NOMO-1 treated with DMSO at 0.1 percent for 48 hours (cell line): ENCODE measurements at regions not wholly inside any gene's neighbourhood (a gene's known extent, or its start where the extent isn't known, plus 50 kb on each side); places are given as distances from the start of the nearest gene placed in this dataset.

ENCODE experiments used
- DNase-seq: peaks from one replicate; lab custom pipeline; 2025; ENCODE audit not compliant: unreplicated experiment; lab: John Stamatoyannopoulos, UW

DNA sequence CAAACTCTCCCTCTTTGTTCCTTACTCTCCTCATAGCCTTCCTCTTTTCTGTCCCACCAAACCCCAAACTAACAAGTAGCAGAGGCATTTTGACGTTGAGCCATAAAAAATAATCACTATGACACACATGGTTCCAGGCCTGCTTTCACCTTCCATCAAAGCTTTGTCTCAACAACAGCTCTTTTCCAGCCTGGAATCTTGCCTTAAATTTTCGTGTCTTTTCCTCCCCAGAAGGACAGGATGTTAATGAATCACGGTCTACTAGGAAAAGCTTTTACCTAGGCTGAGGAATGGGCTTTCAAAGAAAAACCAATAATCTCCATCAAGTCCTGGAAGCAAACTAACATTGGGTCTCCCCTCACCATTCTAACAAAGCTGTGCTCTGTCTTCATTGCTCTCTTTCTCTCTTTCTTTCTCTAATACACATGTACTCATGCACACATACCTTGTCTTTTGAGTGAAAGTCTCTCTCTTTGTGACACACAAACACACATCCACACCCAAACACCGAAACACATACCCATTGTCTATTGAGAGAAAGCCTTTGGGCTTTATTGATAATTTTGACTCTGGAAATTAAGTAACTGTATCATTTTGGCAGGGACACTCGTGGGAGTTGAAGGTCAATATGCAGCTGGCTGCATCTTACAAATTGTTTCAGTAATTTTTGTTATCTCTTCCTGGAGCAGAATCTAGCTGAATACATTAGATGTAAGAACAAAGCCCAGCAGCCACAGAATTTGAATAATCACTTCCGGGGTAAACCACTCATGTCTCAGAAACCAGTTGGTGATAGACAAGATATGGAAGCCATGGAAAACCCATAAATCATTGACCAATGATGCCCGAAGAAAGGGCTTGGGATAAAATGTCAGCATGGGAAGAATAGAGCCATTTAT lies 107.4 kb upstream of the SLC4A7 start:
- DNase-seq = peak; percentile 61

DNA sequence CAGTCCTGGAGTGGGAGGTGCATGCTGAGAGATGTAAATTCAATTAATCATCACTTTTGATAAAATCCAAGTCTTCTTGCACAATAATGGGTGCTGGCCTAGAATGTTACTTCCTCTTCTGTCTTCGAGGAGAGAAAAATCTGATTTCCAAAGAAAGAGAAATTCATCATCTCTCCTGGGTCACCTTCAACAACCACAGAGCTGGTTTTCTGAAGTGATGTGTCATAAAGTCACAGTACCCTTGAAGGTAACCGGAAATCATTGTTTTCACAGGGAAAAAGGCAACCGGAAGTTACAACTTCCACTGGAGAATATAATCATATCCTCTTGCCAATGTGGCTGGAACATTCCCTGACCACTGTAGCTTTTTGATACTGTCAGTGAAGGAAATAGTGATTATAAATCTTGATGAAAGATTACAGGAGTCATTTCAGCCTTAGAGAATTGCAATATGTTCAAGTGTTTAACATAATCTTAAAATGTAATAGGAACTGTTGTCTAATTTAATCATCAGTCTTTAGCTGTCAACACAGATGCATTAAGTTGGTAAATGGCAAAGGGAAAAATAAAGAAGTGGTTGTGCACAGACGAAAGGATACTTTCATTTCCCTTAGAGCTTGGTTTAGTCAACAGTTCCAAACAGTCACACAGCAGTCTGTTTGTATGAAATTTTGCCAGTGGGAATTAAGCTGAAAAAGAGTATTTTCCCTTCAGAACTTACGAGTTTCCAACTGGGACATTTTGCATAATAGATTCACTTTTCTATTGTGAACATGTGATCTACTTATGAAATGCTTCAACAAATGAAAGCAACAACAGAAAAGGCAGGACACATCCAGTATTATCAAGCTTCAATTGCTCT lies 106.5 kb upstream of the SLC4A7 start:
- peak; percentile 90 for DNase-seq

DNA sequence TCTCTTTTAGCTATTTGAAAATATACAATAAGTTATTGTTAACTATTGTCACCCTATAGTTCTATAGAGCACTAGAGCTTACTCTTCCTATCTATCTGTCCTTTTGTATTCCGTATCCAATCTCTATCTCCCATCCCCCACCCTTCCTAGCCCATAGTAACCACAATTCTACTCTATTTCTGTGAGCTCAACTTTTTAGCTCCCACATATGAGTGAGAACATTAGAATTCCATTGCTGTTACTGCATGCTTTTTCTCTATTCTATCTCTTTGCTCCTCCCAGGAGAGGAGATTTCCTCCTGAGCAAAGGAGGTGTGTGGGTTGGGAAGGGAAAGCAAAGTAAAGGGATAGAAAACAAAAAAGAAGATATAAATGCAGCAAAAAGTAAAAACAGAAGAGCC lies 105.6 kb upstream of the SLC4A7 start:
- no peak for DNase-seq

DNA sequence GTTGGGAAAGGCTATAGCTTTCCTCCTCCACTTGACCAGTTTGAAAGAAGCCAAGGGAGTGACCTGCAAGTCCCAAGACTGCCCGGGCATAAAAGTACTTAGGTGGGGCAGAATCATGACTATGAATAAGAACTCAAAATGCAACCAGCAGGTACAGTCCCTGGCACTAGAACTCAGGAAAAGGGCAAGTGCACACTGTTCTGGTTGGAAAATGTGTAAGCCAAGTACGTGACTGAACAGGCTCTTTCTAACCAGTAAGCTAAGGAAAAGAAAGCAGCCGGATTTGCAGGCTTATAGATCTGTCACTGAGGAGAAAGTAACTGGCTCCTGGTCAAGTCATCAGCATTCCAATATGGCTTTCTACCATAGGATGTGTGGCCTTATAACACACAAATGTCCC lies 101.2 kb upstream of the SLC4A7 start:
- no peak for DNase-seq

DNA sequence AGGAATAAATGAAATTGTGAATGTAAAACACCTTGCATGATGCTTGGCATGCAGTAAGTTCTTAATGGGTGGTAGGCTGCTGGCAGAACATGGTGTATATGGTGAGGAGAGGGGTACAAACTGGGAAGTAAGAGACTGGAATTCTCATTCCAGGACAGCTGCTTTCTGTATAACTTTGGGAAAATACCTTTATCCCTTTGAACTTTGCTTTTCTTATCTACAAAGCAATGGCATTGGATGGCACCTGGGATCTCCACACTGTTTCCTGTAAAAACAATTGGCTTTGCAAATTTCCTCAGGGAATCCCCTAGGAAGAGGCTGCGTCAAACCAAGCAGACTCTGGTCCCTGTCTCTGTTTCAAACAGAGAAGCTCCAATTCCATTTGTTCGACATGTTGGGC lies 100.7 kb upstream of the SLC4A7 start:
- DNase-seq = no peak

DNA sequence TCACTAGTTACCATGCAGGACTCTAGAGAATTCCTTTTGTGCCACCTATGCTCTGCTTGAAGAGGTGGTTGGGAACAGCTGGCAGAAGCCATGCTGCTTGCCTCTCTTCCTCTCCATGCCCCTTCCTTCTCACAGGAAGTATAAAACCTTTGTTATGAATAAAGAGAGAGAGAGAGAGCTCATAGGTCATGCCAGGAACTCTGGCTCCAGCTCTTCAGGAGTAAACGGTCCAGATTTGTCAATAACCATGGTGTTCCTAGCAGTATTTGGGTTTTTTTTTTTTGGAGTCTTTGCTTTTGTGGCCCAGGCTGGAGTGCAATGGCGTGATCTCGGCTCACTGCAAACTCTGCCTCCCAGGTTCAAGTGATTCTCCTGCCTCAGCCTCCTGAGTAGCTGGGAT lies 97.7 kb upstream of the SLC4A7 start:
- DNase-seq = no peak

DNA sequence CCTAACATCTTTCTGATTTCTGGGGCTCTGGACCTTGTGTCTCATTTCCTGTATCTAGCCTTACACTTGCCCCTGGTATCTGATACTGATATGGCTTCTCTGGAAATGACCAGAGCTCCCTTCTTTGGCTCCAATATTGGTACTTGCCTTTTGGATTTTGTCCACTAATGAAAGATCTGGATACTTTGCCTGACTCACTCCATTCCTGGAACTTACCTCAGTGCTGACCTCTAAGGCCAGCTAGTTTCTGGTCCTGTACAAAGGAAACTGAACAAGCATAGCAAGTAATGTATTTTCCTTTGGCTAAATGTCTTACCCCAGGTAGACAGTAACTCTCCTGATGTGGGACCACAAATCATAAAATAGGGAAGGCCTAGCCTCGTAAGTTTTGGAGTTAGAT lies 93.8 kb upstream of the SLC4A7 start:
- no peak for DNase-seq

DNA sequence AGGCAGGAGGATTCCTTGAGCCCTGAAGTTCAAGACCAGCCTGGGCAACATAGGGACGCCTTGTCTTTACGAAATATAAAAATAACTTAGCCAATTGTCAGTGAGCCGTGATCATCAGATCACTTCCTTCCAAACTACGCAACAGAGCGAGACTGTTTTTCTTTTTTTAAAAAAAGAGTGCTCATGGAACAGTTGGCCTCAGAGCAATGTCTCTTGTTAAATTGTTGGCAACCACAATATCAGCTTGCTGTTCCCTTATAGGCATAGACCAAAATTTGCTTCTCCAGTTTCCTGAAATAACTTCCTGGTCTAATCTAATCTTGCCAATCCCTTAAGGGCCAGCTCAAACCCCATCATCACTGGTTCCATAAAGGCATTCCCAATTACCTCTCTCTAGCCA lies 93.3 kb upstream of the SLC4A7 start:
- DNase-seq = no peak

DNA sequence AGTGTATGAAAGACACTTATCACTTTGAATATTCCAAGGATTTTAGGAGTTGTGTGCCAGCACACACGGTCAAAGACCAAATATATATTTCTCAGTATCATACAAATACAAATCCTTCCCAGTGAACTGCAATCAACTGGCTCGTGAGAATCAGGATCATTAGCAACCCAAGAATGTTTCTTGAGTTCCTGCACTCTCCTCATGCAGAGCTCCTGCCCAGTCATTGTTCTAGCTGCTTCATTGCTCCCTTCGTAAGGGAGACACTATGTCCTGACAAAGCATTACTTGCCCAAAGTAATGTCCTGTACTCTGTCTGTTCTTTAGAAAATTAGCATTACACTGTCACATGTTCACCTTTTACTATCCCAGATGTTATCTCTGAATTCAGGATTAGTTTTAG lies 92.0 kb upstream of the SLC4A7 start:
- DNase-seq = no peak

DNA sequence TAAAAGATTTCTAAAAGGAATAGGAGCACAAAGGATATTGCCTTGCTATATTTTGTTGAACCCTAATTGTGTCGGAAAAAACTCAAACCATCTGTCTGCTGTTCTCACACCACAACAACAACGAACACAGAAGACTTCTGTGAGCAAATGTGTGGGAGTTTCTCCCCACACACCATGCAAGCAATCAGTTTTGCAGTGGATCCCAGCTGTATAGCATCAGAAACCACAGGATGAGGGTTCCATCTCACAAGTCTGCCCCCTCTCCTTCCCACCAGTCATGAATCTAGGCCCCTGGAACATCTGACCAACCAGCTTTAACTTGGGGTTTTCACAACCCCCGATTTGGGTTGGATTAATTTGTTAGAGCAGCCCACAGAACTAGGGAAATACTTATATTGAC lies 91.3 kb upstream of the SLC4A7 start:
- DNase-seq = no peak

DNA sequence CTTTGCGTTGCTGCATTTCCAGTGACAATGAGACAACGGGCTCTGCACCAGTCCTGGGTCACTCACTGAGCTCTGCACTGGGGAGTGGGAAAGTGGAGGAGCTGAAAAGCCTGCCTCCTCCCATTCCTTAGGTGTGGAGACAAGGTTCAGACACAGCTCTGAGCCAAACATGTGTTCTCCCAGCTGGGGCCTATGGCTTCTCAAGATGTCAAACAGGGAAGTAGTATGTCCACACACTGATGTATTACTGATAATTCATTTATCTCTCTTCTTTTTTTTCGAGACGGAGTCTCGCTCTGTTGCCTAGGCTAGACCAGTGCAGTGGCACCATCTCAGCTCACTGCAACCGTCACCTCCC lies 90.2 kb upstream of the SLC4A7 start:
- no peak for DNase-seq

DNA sequence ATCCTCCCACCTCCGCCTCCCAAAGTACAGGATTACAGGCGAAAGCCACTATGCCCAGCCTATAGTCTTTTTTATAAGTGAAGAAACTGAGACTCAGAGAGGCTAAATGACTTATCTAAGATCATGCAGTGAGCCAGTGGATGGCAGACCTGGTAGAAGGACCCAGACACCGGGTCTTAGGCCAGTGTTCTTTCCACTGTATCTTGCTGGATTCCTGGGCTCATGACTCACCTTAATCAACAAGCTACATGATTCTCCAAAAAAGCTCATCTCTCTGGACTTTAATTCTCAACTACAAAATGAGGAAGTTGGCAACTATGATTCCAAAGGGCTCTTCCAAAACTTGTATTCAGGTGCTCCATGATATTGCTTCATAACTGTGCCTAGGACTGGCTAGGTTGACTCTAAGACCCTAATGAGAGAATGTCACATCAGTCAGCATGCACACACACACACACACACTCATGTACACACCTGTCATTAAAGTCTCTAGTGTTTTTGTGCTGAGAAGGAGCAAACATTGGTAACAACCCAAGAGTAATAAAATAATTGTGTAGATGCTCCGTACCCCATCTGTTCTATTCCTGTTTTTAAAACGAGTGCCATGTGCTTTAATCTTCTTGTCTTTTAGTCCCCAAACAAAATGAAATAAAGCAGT lies 89.7 kb upstream of the SLC4A7 start:
- no peak for DNase-seq

DNA sequence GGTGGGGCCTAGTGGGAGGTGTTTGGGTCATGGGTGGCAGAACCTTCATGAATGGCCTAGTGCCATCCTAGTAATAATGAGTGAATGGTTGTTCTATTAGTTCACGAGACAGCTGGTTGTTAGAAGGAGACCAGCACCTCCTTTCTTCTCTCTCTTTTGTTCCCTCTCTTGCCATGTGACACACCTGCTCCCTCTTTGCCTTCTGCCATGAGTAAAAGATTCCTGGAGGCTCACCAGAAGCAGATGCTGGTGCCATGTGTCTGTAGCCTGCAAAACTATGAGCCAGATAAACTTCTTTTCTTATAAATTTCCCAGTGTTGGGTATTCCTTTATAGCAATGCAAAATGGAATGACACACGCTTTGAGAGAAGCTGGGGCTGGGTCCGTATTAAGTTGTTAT lies 89.0 kb upstream of the SLC4A7 start:
- no peak for DNase-seq

DNA sequence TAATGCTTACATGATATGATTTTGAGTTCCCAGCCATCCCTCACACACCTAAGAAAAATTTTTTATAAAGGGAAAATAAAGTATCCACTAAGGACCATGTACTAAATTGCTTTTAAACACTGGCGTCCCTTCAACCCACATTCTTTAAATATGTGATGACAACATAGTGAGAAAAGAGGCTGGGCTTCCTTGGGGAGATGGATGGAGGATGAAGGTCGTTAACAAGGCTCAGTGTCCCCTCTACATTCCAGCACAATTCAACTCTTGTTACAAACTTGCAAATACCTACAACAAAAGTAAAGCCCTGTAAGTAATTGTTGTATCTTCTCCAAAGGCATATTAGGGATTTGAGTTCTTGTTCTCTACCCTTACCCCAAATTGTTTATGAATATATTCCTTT lies 87.2 kb upstream of the SLC4A7 start:
- no peak for DNase-seq

DNA sequence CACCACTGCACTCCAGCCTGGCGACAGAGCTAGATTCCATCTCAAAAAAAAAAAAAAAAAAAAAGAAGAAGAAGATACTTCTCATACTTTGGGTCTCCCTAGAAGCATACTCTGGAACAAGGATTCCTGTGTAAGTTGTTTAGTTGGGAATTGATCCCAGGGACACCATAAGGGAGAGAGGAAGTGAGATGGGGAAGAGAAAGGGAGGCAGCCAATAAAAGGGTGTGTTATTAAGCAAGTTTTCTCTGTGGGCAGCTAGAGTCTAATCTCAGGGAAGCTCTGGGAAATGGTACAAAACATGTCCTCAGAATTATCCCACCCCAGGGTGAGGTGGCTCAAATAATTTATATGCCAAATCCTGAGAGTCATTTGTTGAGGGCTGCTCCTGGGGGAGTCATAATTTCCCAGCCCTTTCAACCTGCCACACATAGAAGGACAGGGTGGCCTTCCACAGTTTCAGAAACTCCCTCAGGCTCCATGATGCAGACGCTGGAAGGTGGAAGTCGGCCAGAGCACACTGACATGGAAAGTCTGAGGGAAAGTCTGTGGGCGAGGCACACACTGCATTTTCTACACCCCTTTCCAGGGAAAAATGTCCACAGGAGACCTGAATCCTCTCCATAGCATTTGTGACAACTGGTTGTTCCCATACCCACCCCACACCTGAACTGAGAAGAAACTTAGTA lies 86.4 kb upstream of the SLC4A7 start:
- DNase-seq = no peak

DNA sequence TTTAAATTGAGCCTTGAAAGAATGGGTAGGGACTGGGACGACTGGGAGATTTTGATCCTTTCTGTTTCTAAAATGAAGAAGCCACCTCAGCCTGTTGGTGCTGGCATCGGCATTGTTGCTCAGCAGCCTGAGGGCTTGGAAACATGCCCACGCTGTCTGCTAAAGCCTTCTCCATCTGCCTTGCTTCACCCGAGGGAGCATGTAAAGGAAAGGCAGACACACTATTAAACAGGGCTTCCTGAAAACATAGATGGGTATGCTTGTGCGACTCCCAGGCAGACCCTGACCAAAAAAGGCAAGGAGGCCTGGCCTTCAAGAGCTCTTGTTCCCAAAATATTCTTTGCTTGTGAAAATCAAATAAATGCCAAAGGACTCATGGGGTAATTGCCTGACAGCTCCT lies 84.2 kb upstream of the SLC4A7 start:
- DNase-seq = no peak

DNA sequence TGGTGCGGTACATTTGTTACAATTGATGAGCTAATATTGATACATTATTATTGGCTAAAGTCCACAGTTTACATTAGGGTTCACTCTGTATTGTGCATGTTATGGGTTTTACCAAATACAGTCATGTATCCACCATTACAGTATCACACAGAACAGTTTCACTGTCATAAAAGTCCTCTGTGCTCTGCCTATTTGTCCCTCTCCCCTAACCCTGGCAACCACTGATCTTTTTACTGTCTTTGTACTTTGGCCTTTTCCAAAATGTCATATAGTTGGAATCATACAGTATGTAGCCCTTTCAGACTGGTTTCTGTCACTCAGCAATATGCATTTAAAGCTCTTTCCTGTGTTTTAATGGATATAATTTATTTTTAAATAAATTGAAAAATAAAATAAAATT lies 83.1 kb upstream of the SLC4A7 start:
- no peak for DNase-seq

DNA sequence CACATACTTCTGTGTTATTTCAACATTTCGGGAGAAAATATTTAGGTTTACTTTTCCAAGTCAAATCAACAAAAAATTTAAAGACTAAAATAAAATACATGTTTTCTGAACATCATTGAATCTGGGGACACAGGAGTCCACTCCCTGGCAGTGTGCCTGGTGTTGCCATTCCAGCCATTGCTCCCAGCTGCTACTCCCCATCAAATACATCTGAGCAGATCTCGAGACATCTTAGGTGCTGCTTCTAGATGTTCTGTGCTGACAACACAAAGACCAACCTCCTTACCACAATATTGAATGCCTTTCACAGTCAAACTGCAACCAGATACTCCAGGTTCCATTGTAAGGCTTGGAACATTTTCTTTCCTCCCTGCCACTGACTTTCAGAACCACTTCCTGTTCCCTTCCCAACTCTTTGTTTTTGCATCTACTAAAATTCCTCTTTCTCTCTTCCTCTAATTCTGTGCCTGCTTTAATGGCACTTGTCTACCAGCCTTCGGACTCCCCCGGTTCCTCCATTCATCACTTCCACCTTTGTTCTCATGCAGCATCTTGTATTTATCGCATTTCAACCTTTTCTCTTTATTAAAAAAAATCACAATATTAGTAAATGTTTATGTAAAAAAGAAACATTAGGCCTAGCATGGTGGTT lies 81.1 kb upstream of the SLC4A7 start:
- peak; percentile 13 for DNase-seq

DNA sequence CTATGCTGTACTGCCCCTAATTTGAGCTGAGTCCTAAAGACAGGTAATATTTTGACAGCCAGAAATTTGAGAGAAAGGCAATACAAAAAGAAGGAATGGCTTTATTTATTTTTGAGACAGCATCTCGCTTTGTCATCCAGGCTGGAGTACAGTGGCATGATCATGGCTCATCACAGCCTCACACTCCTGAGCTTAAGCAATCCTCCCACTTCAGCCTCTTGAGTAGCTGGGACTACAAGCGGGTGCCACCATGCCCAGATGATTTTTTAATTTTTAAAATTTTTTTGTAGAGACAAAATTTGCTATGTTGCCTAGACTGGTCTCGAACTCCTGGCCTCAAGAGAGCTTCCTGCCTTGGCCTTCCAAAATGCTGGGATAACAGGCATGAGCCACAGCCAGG lies 77.4 kb upstream of the SLC4A7 start:
- DNase-seq = no peak

DNA sequence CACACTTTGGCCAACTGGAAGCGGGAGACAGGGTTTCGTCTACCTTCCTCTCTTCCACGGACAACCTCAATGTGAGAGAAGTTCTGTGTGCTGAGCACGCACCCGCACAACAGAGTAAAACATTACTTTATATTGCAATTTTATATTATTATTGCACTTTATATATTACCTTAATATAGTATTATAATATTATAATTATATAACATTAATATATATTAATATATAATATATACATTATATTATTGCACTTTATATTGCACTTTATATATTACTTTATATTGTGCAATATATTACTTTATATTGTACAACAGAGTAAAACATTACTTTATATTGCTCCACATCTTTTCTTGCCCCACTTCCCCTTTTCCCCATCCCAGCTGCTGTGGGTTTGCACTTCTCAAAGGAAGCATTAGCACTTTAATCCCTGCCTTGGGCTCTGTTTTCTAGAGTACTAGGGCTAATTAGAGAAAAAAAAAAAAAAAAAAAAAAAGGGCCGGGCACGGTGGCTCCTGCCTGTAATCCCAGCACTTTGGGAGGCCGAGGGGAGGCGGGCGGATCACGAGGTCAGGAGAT lies 76.4 kb upstream of the SLC4A7 start:
- DNase-seq = peak; percentile 75
